ENCODE measurements at regions not wholly inside any gene's neighbourhood (a gene's known extent, or its start where the extent isn't known, plus 50 kb on each side); places are given as distances from the start of the nearest gene placed in this dataset.
"Not testable (repeated sequence)": the region's sequence is repeated elsewhere in the genome, so short reads cannot be mapped to it uniquely, and the experiment has no call there.

GRCh38 chr4:53942712-53943111 lies 121.7 kb downstream of the CHIC2 start:
- no peaks in the 10 kb centered on the region for H3K9me3 Mint-ChIP-seq

GRCh38 chr4:53941331-53941730 lies 123.1 kb downstream of the CHIC2 start:
- DNase-seq (ENCODE audit: extremely low spot score, unreplicated experiment), result no peak
- peaks cover 16% of the 10 kb centered on the region for H3K4me1 Mint-ChIP-seq (ENCODE audit: unreplicated experiment)
- no peak overlapping the region for H3K4me3 Mint-ChIP-seq
- peaks cover 19% of the 10 kb centered on the region for H3K27me3 Mint-ChIP-seq
- no peaks in the 10 kb centered on the region for H3K36me3 Mint-ChIP-seq
- no peaks in the 10 kb centered on the region for H3K9me3 Mint-ChIP-seq
- no peak overlapping the region for H3K27ac Mint-ChIP-seq
- no peak for TF ChIP-seq CTCF (conservative IDR thresholded peaks at IDR 0.05)

More at GRCh38 chr4:53942712-53943111, 121.7 kb downstream of the CHIC2 start:
- Mint-ChIP-seq H3K4me1 (ENCODE audit: unreplicated experiment) (peaks cover 15% of the 10 kb centered on the region), H3K36me3 (no peaks in the 10 kb centered on the region), H3K27me3 (peaks cover 25% of the 10 kb centered on the region), H3K4me3 (no peak overlapping the region), H3K27ac (no peak overlapping the region)
- no peak for DNase-seq (ENCODE audit: extremely low spot score, unreplicated experiment)
- TF ChIP-seq CTCF (conservative IDR thresholded peaks at IDR 0.05), result no peak

- not testable (repeated sequence) for H3K4me3 Mint-ChIP-seq; H3K36me3 Mint-ChIP-seq; H3K9me3 Mint-ChIP-seq; DNase-seq (ENCODE audit: extremely low spot score, unreplicated experiment); H3K27ac Mint-ChIP-seq
- Mint-ChIP-seq H3K4me1 (ENCODE audit: unreplicated experiment) (peaks cover 16% of the 10 kb centered on the region), H3K27me3 (peaks cover 16% of the 10 kb centered on the region)
These were observed 124.5 kb downstream of the CHIC2 start for GRCh38 chr4:53939892-53940291.

- TF ChIP-seq CTCF (conservative IDR thresholded peaks at IDR 0.05), result no peak
- Mint-ChIP-seq H3K4me3 (no peak overlapping the region), H3K4me1 (ENCODE audit: unreplicated experiment) (peaks cover 5% of the 10 kb centered on the region), H3K27me3 (peaks cover 11% of the 10 kb centered on the region), H3K27ac (no peak overlapping the region), H3K36me3 (no peaks in the 10 kb centered on the region), H3K9me3 (no peaks in the 10 kb centered on the region)
- no peak for DNase-seq (ENCODE audit: extremely low spot score, unreplicated experiment)
These were observed 126.5 kb downstream of the CHIC2 start for GRCh38 chr4:53937918-53938317.

GRCh38 chr4:53937327-53937726 lies 127.1 kb downstream of the CHIC2 start:
- peaks cover 5% of the 10 kb centered on the region for H3K4me1 Mint-ChIP-seq (ENCODE audit: unreplicated experiment)
- H3K4me3 Mint-ChIP-seq, result no peak overlapping the region
- no peak for TF ChIP-seq CTCF (conservative IDR thresholded peaks at IDR 0.05)
- no peaks in the 10 kb centered on the region for H3K36me3 Mint-ChIP-seq
- no peaks in the 10 kb centered on the region for H3K9me3 Mint-ChIP-seq
- peaks cover 16% of the 10 kb centered on the region for H3K27me3 Mint-ChIP-seq
- DNase-seq (ENCODE audit: extremely low spot score, unreplicated experiment), result no peak
- no peak overlapping the region for H3K27ac Mint-ChIP-seq

- DNase-seq (ENCODE audit: extremely low spot score, unreplicated experiment), result no peak
- no peak for TF ChIP-seq CTCF (conservative IDR thresholded peaks at IDR 0.05)
- H3K4me1 Mint-ChIP-seq (ENCODE audit: unreplicated experiment), result peaks cover 5% of the 10 kb centered on the region
- H3K27ac Mint-ChIP-seq, result no peak overlapping the region
- H3K36me3 Mint-ChIP-seq, result no peaks in the 10 kb centered on the region
- no peaks in the 10 kb centered on the region for H3K9me3 Mint-ChIP-seq
- H3K4me3 Mint-ChIP-seq, result no peak overlapping the region
- peaks cover 17% of the 10 kb centered on the region for H3K27me3 Mint-ChIP-seq
These were observed 128.6 kb downstream of the CHIC2 start for GRCh38 chr4:53935780-53936179.
